SK-N-SH (cell line): ENCODE measurements at regions not wholly inside any gene's neighbourhood (a gene's known extent, or its start where the extent isn't known, plus 50 kb on each side); places are given as distances from the start of the nearest gene placed in this dataset.
"Not testable (repeated sequence)": the region's sequence is repeated elsewhere in the genome, so short reads cannot be mapped to it uniquely, and the experiment has no call there.

ENCODE experiments used
- CTCF ChIA-PET: fragments of 300-600, 350-600 bp; formaldehyde crosslinking; extraction: SDS; loops from one replicate; lab custom pipeline; 2021; lab: Yijun Ruan, JAX
- POLR2A ChIA-PET: fragments of 350-600 bp; sonication (Branson Sonifier 250); formaldehyde crosslinking; extraction: SDS; loops from one replicate; lab custom pipeline; 2020; ENCODE audit warnings: antibody characterized with exemption, inconsistent platforms; lab: Yijun Ruan, JAX
- DNase-seq: peaks from one replicate; pipeline ENCODE4 v3.0.0; 2012
- H2AFZ ChIP-seq: fragments of 200-600 bp; sonication (generic); 2 replicates; pipeline ENCODE4 v1.8.1; 2016; ENCODE audit warnings: antibody characterized with exemption, mild to moderate bottlenecking, low read depth
- H3F3A ChIP-seq: fragments of 200-600 bp; sonication (generic); replicated peaks from 2 replicates; pipeline ENCODE3; 2016; ENCODE audit warnings: antibody characterized with exemption, mild to moderate bottlenecking; ENCODE audit not compliant: insufficient read depth
- H3K27ac ChIP-seq, 2 experiments: fragments of 200-500 bp in 1 of 2; fragments of 200-600 bp in 1 of 2; sonication (Bioruptor generic) in 1 of 2; sonication (generic), shearing (Covaris generic) in 1 of 2; 2 replicates each; pipeline versions ENCODE4 v1.5.1 to v1.6.1; 2014 to 2016; ENCODE audit warnings: low read depth in 2 of 2, inconsistent platforms in 1 of 2, low read length in 1 of 2, mild to moderate bottlenecking in 1 of 2, mixed read lengths in 1 of 2
- H3K27me3 ChIP-seq: fragments of 200-600 bp; sonication (generic), shearing (Covaris generic); 2 replicates; pipeline ENCODE4 v1.6.1; 2016; ENCODE audit warnings: mixed run types; ENCODE audit not compliant: insufficient read depth
- H3K36me3 ChIP-seq, 2 experiments: fragments of 200-500 bp in 1 of 2; fragments of 200-600 bp in 1 of 2; sonication (Bioruptor generic) in 1 of 2; sonication (generic) in 1 of 2; replicated peaks in 1 of 2; 2 replicates each; pipeline versions ENCODE3 to v1.5.1; 2014 to 2016; ENCODE audit warnings: low read length in 1 of 2, mild to moderate bottlenecking in 1 of 2; ENCODE audit not compliant: insufficient read depth in 2 of 2, control insufficient read depth in 1 of 2
- H3K4me1 ChIP-seq, 2 experiments: fragments of 200-500 bp in 1 of 2; fragments of 200-600 bp in 1 of 2; sonication (Bioruptor generic) in 1 of 2; sonication (generic), shearing (Covaris generic) in 1 of 2; 2 replicates each; pipeline versions ENCODE4 v1.5.1 to v1.6.1; 2014 to 2016; ENCODE audit warnings: low read depth in 1 of 2, low read length in 1 of 2, mixed run types in 1 of 2; ENCODE audit not compliant: insufficient read depth in 2 of 2, control insufficient read depth in 1 of 2
- H3K4me2 ChIP-seq: fragments of 200-600 bp; sonication (generic), shearing (Covaris generic); 2 replicates; pipeline ENCODE4 v1.6.1; 2017; ENCODE audit warnings: mixed run types
- H3K4me3 ChIP-seq, 2 experiments: fragments of 200-500 bp in 1 of 2; fragments of 200-600 bp in 1 of 2; sonication (Bioruptor generic) in 1 of 2; sonication (generic), shearing (Covaris generic) in 1 of 2; 2 replicates each; pipeline versions ENCODE4 v1.5.1 to v1.8.1; 2014 to 2016; ENCODE audit warnings: low read depth in 2 of 2, inconsistent platforms in 1 of 2, low read length in 1 of 2, mild to moderate bottlenecking in 1 of 2, mixed read lengths in 1 of 2, moderate library complexity in 1 of 2
- H3K79me2 ChIP-seq: fragments of 200-600 bp; sonication (generic); 2 replicates; pipeline ENCODE4 v1.8.1; 2017; ENCODE audit warnings: mild to moderate bottlenecking; ENCODE audit not compliant: insufficient read depth
- H3K9ac ChIP-seq: fragments of 200-600 bp; sonication (generic); 2 replicates; pipeline ENCODE4 v1.6.1; 2017; ENCODE audit warnings: mixed run types
- H3K9me2 ChIP-seq: fragments of 200-600 bp; sonication (generic); 2 replicates; pipeline ENCODE4 v1.6.1; 2017; ENCODE audit warnings: mixed run types
- H3K9me3 ChIP-seq: fragments of 200-600 bp; sonication (generic); 2 replicates; pipeline ENCODE4 v1.6.1; 2017; ENCODE audit warnings: mixed run types, mild to moderate bottlenecking, moderate library complexity
- H4K20me1 ChIP-seq: fragments of 200-600 bp; sonication (generic); 2 replicates; pipeline ENCODE4 v1.6.1; 2017; ENCODE audit warnings: mild to moderate bottlenecking, mixed run types; ENCODE audit not compliant: insufficient read depth
- CHD2 ChIP-seq: fragments of 150-350 bp; IDR thresholded peaks from 2 replicates; pipeline ENCODE4 v1.6.1; 2018; ENCODE audit warnings: low read length; ENCODE audit not compliant: partially characterized antibody
- EP300 ChIP-seq, 2 experiments: IDR thresholded peaks; 2 replicates each; pipeline versions ENCODE4 v1.4.0 to v1.6.1; 2012; ENCODE audit warnings: borderline replicate concordance in 1 of 2, low read depth in 1 of 2, low read length in 1 of 2
- FOXM1 ChIP-seq: IDR thresholded peaks from 2 replicates; pipeline ENCODE4 v1.4.0; 2012; ENCODE audit warnings: low read depth, mild to moderate bottlenecking
- JUND ChIP-seq: IDR thresholded peaks from 2 replicates; pipeline ENCODE4 v1.4.0; 2012
- NRF1 ChIP-seq: IDR thresholded peaks from 2 replicates; pipeline ENCODE4 v1.6.1; 2012; ENCODE audit warnings: low read depth, mild to moderate bottlenecking, low read length
- RCOR1 ChIP-seq: fragments of 150-350 bp; IDR thresholded peaks from 2 replicates; pipeline ENCODE4 v1.6.1; 2017; ENCODE audit warnings: antibody characterized with exemption, low read length
- REST ChIP-seq: IDR thresholded peaks from 2 replicates; pipeline ENCODE4 v1.6.1; 2012; ENCODE audit warnings: mild to moderate bottlenecking, low read depth, low read length, moderate library complexity
- TAF1 ChIP-seq: IDR thresholded peaks from 2 replicates; pipeline ENCODE4 v1.6.1; 2012; ENCODE audit warnings: low read depth, mild to moderate bottlenecking, low read length, moderate library complexity, borderline replicate concordance
- YY1 ChIP-seq: IDR thresholded peaks from 2 replicates; pipeline ENCODE4 v1.4.0; 2012; ENCODE audit warnings: low read depth, mild to moderate bottlenecking
- ZBTB33 ChIP-seq: IDR thresholded peaks from 2 replicates; pipeline ENCODE4 v1.4.0; 2012; ENCODE audit warnings: low read depth, borderline replicate concordance
- WGBS: methylation state at CpG from one replicate; pipeline ENCODE4 v1.1.6; 2017; ENCODE audit warnings: low lambda C conversion rate; 5-methylcytosine and 5-hydroxymethylcytosine counted together

- TF ChIP-seq YY1, result no peak
- no peak for TF ChIP-seq TAF1
- no peak for TF ChIP-seq CHD2
- TF ChIP-seq NRF1, result no peak
- TF ChIP-seq EP300 (IDR thresholded peaks at IDR 0.05; ENCODE audit: borderline replicate concordance in 1 of 2, low read depth in 1 of 2, low read length in 1 of 2), result no peak
- no peak for TF ChIP-seq JUND
- TF ChIP-seq REST, result no peak
- no peak for TF ChIP-seq RCOR1
- no peak for TF ChIP-seq FOXM1
- no peak for TF ChIP-seq ZBTB33
- POLR2A ChIA-PET, result no interaction called here
- H2AFZ ChIP-seq, result no peak overlapping the region
Measured at GRCh38 chr1:104259481-104259880, 509.8 kb downstream of the AMY1C start.

GRCh38 chr1:104263110-104263509 lies 513.4 kb downstream of the AMY1C start:
- H3K9me2 ChIP-seq, H3K4me3 ChIP-seq, H3K9me3 ChIP-seq, POLR2A ChIA-PET, H3K36me3 ChIP-seq, H2AFZ ChIP-seq, H3K9ac ChIP-seq, H4K20me1 ChIP-seq, H3K27ac ChIP-seq, H3K79me2 ChIP-seq, H3K27me3 ChIP-seq, H3F3A ChIP-seq, H3K4me2 ChIP-seq, H3K4me1 ChIP-seq, DNase-seq: not testable (repeated sequence)
- 76% methylated on average over 13 of the region's 14 CpGs for WGBS
- CTCF ChIA-PET, result interaction anchor here (1.0 to 1.1 kb wide), 2 partner anchors 10 to 16 kb away, joined by 3 read pairs; no protein-coding TSS in a partner anchor

More at GRCh38 chr1:104259481-104259880, 509.8 kb downstream of the AMY1C start:
- Histone ChIP-seq H3K79me2 (no peaks in the 10 kb centered on the region), H3K4me2 (no peak overlapping the region), H3K4me1 (no peaks in the 10 kb centered on the region), H3K9me3 (no peaks in the 10 kb centered on the region), H3K27me3 (no peaks in the 10 kb centered on the region), H3K36me3 (no peaks in the 10 kb centered on the region), H3K9ac (no peak overlapping the region), H3K4me3 (no peak overlapping the region), H4K20me1 (no peaks in the 10 kb centered on the region), H3F3A (no peaks in the 10 kb centered on the region), H3K27ac (no peak overlapping the region), H3K9me2 (no peaks in the 10 kb centered on the region)
- CTCF ChIA-PET, result no interaction called here
- no peak for DNase-seq
- WGBS, result 4% methylated on average over 1 of the region's 1 CpG
